Smooth muscle cell (in vitro differentiated cells): ENCODE measurements at regions not wholly inside any gene's neighbourhood (a gene's known extent, or its start where the extent isn't known, plus 50 kb on each side); places are given as distances from the start of the nearest gene placed in this dataset.

ENCODE experiments used
- DNase-seq: peaks from one replicate; lab custom pipeline; 2025; ENCODE audit not compliant: unreplicated experiment; lab: John Stamatoyannopoulos, UW
- H2AFZ ChIP-seq: fragments of 200-600 bp; sonication (generic); 2 replicates; pipeline ENCODE4 v1.6.0; 2016; ENCODE audit warnings: antibody characterized with exemption, low read depth, mild to moderate bottlenecking
- H3F3A ChIP-seq: fragments of 200-600 bp; sonication (generic); 2 replicates; pipeline ENCODE4 v1.6.0; 2017; ENCODE audit warnings: antibody characterized with exemption, low read depth
- H3K27ac ChIP-seq: fragments of 200-600 bp; sonication (generic); 2 replicates; pipeline ENCODE4 v1.5.1; 2016; ENCODE audit warnings: low read depth, mild to moderate bottlenecking
- H3K27me3 ChIP-seq: fragments of 200-600 bp; sonication (generic); 2 replicates; pipeline ENCODE4 v1.6.1; 2016; ENCODE audit warnings: low read depth, mild to moderate bottlenecking
- H3K36me3 ChIP-seq: fragments of 200-600 bp; sonication (generic); 2 replicates; pipeline ENCODE4 v1.5.1; 2016; ENCODE audit warnings: low read depth
- H3K4me1 ChIP-seq: fragments of 200-600 bp; sonication (generic); 2 replicates; pipeline ENCODE4 v1.5.1; 2016; ENCODE audit warnings: low read depth
- H3K4me2 ChIP-seq: fragments of 200-600 bp; sonication (generic); 2 replicates; pipeline ENCODE4 v1.6.0; 2016; ENCODE audit warnings: mild to moderate bottlenecking
- H3K4me3 ChIP-seq: fragments of 200-600 bp; sonication (generic); 2 replicates; pipeline ENCODE4 v1.5.1; 2016; ENCODE audit warnings: mild to moderate bottlenecking
- H3K79me2 ChIP-seq: fragments of 200-600 bp; sonication (generic); 2 replicates; pipeline ENCODE4 v1.6.0; 2016; ENCODE audit warnings: low read depth, mild to moderate bottlenecking
- H3K9ac ChIP-seq: fragments of 200-600 bp; sonication (generic); 2 replicates; pipeline ENCODE4 v1.6.0; 2016; ENCODE audit warnings: low read depth
- H3K9me3 ChIP-seq: fragments of 200-600 bp; sonication (generic); replicated peaks from 2 replicates; pipeline ENCODE4 v1.5.1; 2016; ENCODE audit warnings: low read depth
- H4K20me1 ChIP-seq: fragments of 200-600 bp; sonication (generic); 2 replicates; pipeline ENCODE4 v1.6.0; 2016; ENCODE audit warnings: low read depth
- WGBS: methylation state at CpG from one replicate; pipeline ENCODE4 v1.1.7; 2016; ENCODE audit warnings: low lambda C conversion rate; 5-methylcytosine and 5-hydroxymethylcytosine counted together
- TF ChIP-seq, protein P1 (sequence below): fragments of 200-600 bp; sonication (generic); IDR thresholded peaks from 2 replicates; pipeline ENCODE4 v1.5.1; 2017; ENCODE audit warnings: borderline replicate concordance, mild to moderate bottlenecking, antibody characterized with exemption; ENCODE audit not compliant: insufficient read depth, poor library complexity, severe bottlenecking

DNA sequence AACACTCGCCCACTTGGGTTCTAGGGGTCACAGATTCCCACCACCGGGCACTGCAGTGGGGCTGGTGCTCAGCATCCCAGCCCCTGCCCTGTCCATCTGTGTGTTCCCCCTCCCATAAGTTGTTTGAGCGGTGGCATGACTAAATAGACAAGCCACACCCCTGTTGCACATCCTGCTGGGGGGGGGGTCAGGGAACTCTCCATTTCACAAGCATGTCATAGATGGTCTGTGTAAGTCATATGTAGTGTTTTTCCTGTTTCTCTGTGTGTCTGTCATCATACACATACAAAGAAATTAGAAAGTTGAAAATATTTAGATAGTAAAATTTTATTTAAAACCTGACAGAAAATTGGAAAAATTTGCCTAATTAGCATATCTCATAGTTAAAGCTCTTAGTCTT is 270.2 kb downstream of the IPO8 start:
- Histone ChIP-seq H3K4me2 (no peak overlapping the region), H3K4me1 (no peaks in the 10 kb centered on the region), H3K27ac (no peak overlapping the region), H3K9ac (no peak overlapping the region), H3K4me3 (no peak overlapping the region), H3K36me3 (no peaks in the 10 kb centered on the region), H3K27me3 (no peaks in the 10 kb centered on the region), H4K20me1 (no peaks in the 10 kb centered on the region), H3F3A (no peaks in the 10 kb centered on the region), H2AFZ (no peak overlapping the region), H3K9me3 (no peaks in the 10 kb centered on the region), H3K79me2 (no peaks in the 10 kb centered on the region)
- no peak for DNase-seq
- TF ChIP-seq, protein P1, sequence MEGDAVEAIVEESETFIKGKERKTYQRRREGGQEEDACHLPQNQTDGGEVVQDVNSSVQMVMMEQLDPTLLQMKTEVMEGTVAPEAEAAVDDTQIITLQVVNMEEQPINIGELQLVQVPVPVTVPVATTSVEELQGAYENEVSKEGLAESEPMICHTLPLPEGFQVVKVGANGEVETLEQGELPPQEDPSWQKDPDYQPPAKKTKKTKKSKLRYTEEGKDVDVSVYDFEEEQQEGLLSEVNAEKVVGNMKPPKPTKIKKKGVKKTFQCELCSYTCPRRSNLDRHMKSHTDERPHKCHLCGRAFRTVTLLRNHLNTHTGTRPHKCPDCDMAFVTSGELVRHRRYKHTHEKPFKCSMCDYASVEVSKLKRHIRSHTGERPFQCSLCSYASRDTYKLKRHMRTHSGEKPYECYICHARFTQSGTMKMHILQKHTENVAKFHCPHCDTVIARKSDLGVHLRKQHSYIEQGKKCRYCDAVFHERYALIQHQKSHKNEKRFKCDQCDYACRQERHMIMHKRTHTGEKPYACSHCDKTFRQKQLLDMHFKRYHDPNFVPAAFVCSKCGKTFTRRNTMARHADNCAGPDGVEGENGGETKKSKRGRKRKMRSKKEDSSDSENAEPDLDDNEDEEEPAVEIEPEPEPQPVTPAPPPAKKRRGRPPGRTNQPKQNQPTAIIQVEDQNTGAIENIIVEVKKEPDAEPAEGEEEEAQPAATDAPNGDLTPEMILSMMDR: no peak
- 83% methylated on average over 3 of the region's 3 CpGs for WGBS

DNA sequence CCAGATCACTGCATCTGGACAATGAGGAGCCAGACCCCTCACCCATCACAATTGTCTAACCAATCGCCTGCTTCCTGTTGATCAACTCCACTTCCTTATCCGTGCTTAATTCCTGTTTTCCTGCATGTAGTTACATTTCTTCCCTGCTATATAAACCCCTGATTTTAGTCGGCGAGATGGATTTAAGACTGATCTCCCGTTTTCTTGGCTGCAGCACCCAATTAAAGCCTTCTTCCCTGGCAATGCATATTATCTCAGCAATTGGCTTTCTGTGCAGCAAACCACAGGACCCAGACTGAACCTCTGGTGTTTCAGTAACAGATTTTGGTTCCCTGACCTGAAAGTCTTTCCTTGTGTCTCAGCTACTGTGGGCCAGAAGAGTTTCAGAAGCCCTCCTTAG is 272.3 kb downstream of the IPO8 start:
- Histone ChIP-seq H3K27me3 (no peaks in the 10 kb centered on the region), H3K4me2 (no peak overlapping the region)
- 89% methylated on average over 5 of the region's 5 CpGs for WGBS

DNA sequence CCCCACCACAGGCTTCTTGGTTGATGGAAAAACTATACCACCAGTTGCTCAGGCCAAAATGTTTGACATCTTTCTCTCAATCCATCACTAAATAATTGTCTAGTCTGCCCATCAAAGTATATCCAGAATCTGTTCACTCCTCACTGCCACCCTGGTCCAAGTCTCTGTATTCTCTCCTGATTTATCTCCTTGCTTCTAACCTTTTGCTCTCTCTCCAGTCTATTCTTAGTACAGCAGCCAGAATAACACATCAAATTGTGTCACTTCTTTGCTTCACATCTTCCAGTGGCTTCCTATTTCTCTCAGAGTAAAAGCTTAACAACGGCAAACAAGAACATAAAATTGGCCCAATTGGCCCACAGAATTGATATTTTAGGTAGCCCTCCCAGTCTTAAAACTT is 272.8 kb downstream of the IPO8 start:
- H3K9me3 ChIP-seq: no peaks in the 10 kb centered on the region
- no peak overlapping the region for H3K9ac ChIP-seq
- TF ChIP-seq, protein P1: no peak
- no peaks in the 10 kb centered on the region for H4K20me1 ChIP-seq
- H3K79me2 ChIP-seq: no peaks in the 10 kb centered on the region
- H3K4me3 ChIP-seq: no peak overlapping the region
- H2AFZ ChIP-seq: no peak overlapping the region
- 91% methylated on average over 1 of the region's 1 CpG for whole genome bisulfite sequencing
- H3K27ac ChIP-seq: no peak overlapping the region
- no peaks in the 10 kb centered on the region for H3F3A ChIP-seq
- H3K27me3 ChIP-seq: no peaks in the 10 kb centered on the region
- DNase-seq: no peak
- H3K36me3 ChIP-seq: no peaks in the 10 kb centered on the region
- no peaks in the 10 kb centered on the region for H3K4me1 ChIP-seq
- no peak overlapping the region for H3K4me2 ChIP-seq

More for the DNA sequence above, 272.3 kb downstream of the IPO8 start:
- no peaks in the 10 kb centered on the region for H3K36me3 ChIP-seq
- H3K79me2 ChIP-seq: no peaks in the 10 kb centered on the region
- H3K9me3 ChIP-seq: no peaks in the 10 kb centered on the region
- TF ChIP-seq, protein P1: no peak
- no peak overlapping the region for H3K4me3 ChIP-seq
- no peaks in the 10 kb centered on the region for H4K20me1 ChIP-seq
- no peak for DNase-seq
- no peak overlapping the region for H3K9ac ChIP-seq
- no peak overlapping the region for H3K27ac ChIP-seq
- no peak overlapping the region for H2AFZ ChIP-seq
- H3K4me1 ChIP-seq: no peaks in the 10 kb centered on the region
- no peaks in the 10 kb centered on the region for H3F3A ChIP-seq

DNA sequence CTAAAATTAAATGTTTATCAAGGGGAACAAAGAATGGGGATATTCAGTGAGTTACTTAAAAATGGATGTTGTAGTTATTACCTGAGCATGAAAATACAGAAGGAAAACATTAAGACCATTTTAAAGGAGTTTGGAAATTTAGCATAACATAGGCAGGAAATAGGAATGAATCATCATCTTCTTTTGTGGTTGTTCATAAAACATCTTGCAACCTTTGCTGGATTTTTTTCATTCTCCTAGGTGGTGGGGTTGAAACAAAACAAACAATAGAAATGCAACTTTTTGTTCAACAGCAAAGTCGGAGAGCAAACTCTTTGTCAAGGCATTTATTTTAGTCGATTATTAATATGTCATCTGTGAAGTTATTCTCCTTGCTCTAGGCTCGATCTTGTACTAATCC is 275.1 kb downstream of the IPO8 start:
- Histone ChIP-seq H3K79me2 (no peaks in the 10 kb centered on the region), H3K4me1 (no peaks in the 10 kb centered on the region), H3F3A (peaks cover 5% of the 10 kb centered on the region), H3K27me3 (no peaks in the 10 kb centered on the region), H3K27ac (no peak overlapping the region), H2AFZ (no peak overlapping the region), H3K9me3 (no peaks in the 10 kb centered on the region), H4K20me1 (no peaks in the 10 kb centered on the region), H3K36me3 (no peaks in the 10 kb centered on the region), H3K9ac (no peak overlapping the region), H3K4me3 (no peak overlapping the region), H3K4me2 (no peak overlapping the region)
- DNase-seq: no peak
- WGBS: 83% methylated on average over 3 of the region's 3 CpGs
- TF ChIP-seq, protein P1: no peak
